ENCODE measurements at regions not wholly inside any gene's neighbourhood (a gene's known extent, or its start where the extent isn't known, plus 50 kb on each side); places are given as distances from the start of the nearest gene placed in this dataset.
"Not testable (repeated sequence)": the region's sequence is repeated elsewhere in the genome, so short reads cannot be mapped to it uniquely, and the experiment has no call there.

- no peak for ATAC-seq
- peaks cover 0 to 3% of the 10 kb centered on the region in 2 donors for H3K27me3 Mint-ChIP-seq
- no peak overlapping the region for H3K27ac Mint-ChIP-seq
- DNase-seq (ENCODE audit: low spot score): no peak
- H3K4me1 Mint-ChIP-seq (ENCODE audit: low read depth in 2 of 2): peaks cover 20 to 21% of the 10 kb centered on the region in 2 donors
- H3K4me3 Mint-ChIP-seq: no peak overlapping the region
- H3K9me3 Mint-ChIP-seq: no peaks in the 10 kb centered on the region
- no peaks in the 10 kb centered on the region for H3K36me3 Mint-ChIP-seq
These were observed 95.3 kb upstream of the MAN1A1 start for GRCh38 chr6:119444642-119445557.

GRCh38 chr6:119443993-119444641 is 94.6 kb upstream of the MAN1A1 start:
- Mint-ChIP-seq H3K9me3 (no peaks in the 10 kb centered on the region), H3K4me3 (no peak overlapping the region), H3K36me3 (no peaks in the 10 kb centered on the region), H3K27me3 (peaks cover 0 to 3% of the 10 kb centered on the region in 2 donors), H3K27ac (no peak overlapping the region), H3K4me1 (ENCODE audit: low read depth in 2 of 2) (peaks cover 20 to 21% of the 10 kb centered on the region in 2 donors)
- no peak for DNase-seq (ENCODE audit: low spot score)
- ATAC-seq: no peak

GRCh38 chr6:119442776-119443184 is 93.2 kb upstream of the MAN1A1 start:
- DNase-seq (ENCODE audit: low spot score) (no peak), ATAC-seq (no peak)
- Mint-ChIP-seq H3K27ac (no peak overlapping the region), H3K27me3 (peaks cover 0 to 3% of the 10 kb centered on the region in 2 donors), H3K4me3 (no peak overlapping the region), H3K36me3 (no peaks in the 10 kb centered on the region), H3K9me3 (no peaks in the 10 kb centered on the region), H3K4me1 (ENCODE audit: low read depth in 2 of 2) (peaks cover 20 to 21% of the 10 kb centered on the region in 2 donors)

- ATAC-seq (no peak), DNase-seq (ENCODE audit: low spot score) (no peak)
- H3K9me3 Mint-ChIP-seq: no peaks in the 10 kb centered on the region
- H3K27ac Mint-ChIP-seq: no peak overlapping the region
- no peaks in the 10 kb centered on the region for H3K36me3 Mint-ChIP-seq
- no peak overlapping the region for H3K4me3 Mint-ChIP-seq
- H3K4me1 Mint-ChIP-seq (ENCODE audit: low read depth in 2 of 2): peaks cover 12% of the 10 kb centered on the region in 2 donors
- H3K27me3 Mint-ChIP-seq: peaks cover 0 to 3% of the 10 kb centered on the region in 2 donors
These were observed 91.4 kb upstream of the MAN1A1 start for GRCh38 chr6:119440953-119441352.

- no peaks in the 10 kb centered on the region for H3K36me3 Mint-ChIP-seq
- no peaks in the 10 kb centered on the region for H3K9me3 Mint-ChIP-seq
- no peak for ATAC-seq
These were observed 87.0 kb upstream of the MAN1A1 start for GRCh38 chr6:119436583-119436982.

GRCh38 chr6:119431799-119432198 is 82.2 kb upstream of the MAN1A1 start:
- Mint-ChIP-seq H3K36me3 (no peaks in the 10 kb centered on the region), H3K4me3 (no peak overlapping the region), H3K27ac (no peak overlapping the region), H3K4me1 (ENCODE audit: low read depth in 2 of 2) (no peaks in the 10 kb centered on the region), H3K9me3 (no peaks in the 10 kb centered on the region), H3K27me3 (no peaks in the 10 kb centered on the region)
- no peak for ATAC-seq
- no peak for DNase-seq (ENCODE audit: low spot score)

More at GRCh38 chr6:119436583-119436982, 87.0 kb upstream of the MAN1A1 start:
- no peak for DNase-seq (ENCODE audit: low spot score)
- no peak overlapping the region for H3K27ac Mint-ChIP-seq
- no peaks in the 10 kb centered on the region for H3K4me1 Mint-ChIP-seq (ENCODE audit: low read depth in 2 of 2)
- no peaks in the 10 kb centered on the region for H3K27me3 Mint-ChIP-seq
- H3K4me3 Mint-ChIP-seq: no peak overlapping the region

GRCh38 chr6:119430805-119431204 is 81.2 kb upstream of the MAN1A1 start:
- Mint-ChIP-seq H3K27ac (no peak overlapping the region), H3K36me3 (no peaks in the 10 kb centered on the region), H3K4me3 (no peak overlapping the region), H3K27me3 (no peaks in the 10 kb centered on the region), H3K9me3 (no peaks in the 10 kb centered on the region), H3K4me1 (ENCODE audit: low read depth in 2 of 2) (no peaks in the 10 kb centered on the region)
- DNase-seq (ENCODE audit: low spot score): no peak
- ATAC-seq: no peak

- no peak for DNase-seq (ENCODE audit: low spot score)
- Mint-ChIP-seq H3K4me1 (ENCODE audit: low read depth in 2 of 2) (no peaks in the 10 kb centered on the region), H3K9me3 (peaks cover 6% of the 10 kb centered on the region), H3K27me3 (no peaks in the 10 kb centered on the region), H3K27ac (no peak overlapping the region), H3K4me3 (no peak overlapping the region), H3K36me3 (no peaks in the 10 kb centered on the region)
- no peak for ATAC-seq
These were observed 79.1 kb upstream of the MAN1A1 start for GRCh38 chr6:119428633-119429032.

GRCh38 chr6:119426619-119427018 is 77.1 kb upstream of the MAN1A1 start:
- no peaks in the 10 kb centered on the region for H3K4me1 Mint-ChIP-seq (ENCODE audit: low read depth in 2 of 2)
- no peak overlapping the region for H3K27ac Mint-ChIP-seq

GRCh38 chr6:119423996-119424395 is 74.4 kb upstream of the MAN1A1 start:
- Mint-ChIP-seq H3K9me3 (peaks cover 27% of the 10 kb centered on the region), H3K27ac (no peak overlapping the region), H3K4me1 (ENCODE audit: low read depth in 2 of 2) (no peaks in the 10 kb centered on the region), H3K4me3 (no peak overlapping the region), H3K27me3 (peaks cover 0 to 8% of the 10 kb centered on the region in 2 donors), H3K36me3 (peaks cover 28% of the 10 kb centered on the region)
- no peak for DNase-seq (ENCODE audit: low spot score)
- no peak for ATAC-seq

More at GRCh38 chr6:119426619-119427018, 77.1 kb upstream of the MAN1A1 start:
- ATAC-seq (no peak), DNase-seq (ENCODE audit: low spot score) (no peak)
- H3K36me3 Mint-ChIP-seq: peaks cover 5% of the 10 kb centered on the region
- no peaks in the 10 kb centered on the region for H3K27me3 Mint-ChIP-seq
- no peak overlapping the region for H3K4me3 Mint-ChIP-seq
- H3K9me3 Mint-ChIP-seq: peaks cover 10% of the 10 kb centered on the region

GRCh38 chr6:119418084-119418483 is 68.5 kb upstream of the MAN1A1 start:
- peaks cover 31% of the 10 kb centered on the region for H3K9me3 Mint-ChIP-seq
- peaks cover 60% of the 10 kb centered on the region for H3K36me3 Mint-ChIP-seq

GRCh38 chr6:119407156-119407555 is 57.6 kb upstream of the MAN1A1 start:
- Mint-ChIP-seq H3K4me3 (no peak overlapping the region), H3K9me3 (peaks cover 9% of the 10 kb centered on the region), H3K27me3 (peaks cover 0 to 13% of the 10 kb centered on the region in 2 donors), H3K36me3 (peaks cover 14% of the 10 kb centered on the region), H3K4me1 (ENCODE audit: low read depth in 2 of 2) (no peaks in the 10 kb centered on the region), H3K27ac (no peak overlapping the region)
- ATAC-seq (no peak), DNase-seq (ENCODE audit: low spot score) (no peak)

More at GRCh38 chr6:119418084-119418483, 68.5 kb upstream of the MAN1A1 start:
- H3K4me3 Mint-ChIP-seq; ATAC-seq; H3K27me3 Mint-ChIP-seq; H3K4me1 Mint-ChIP-seq (ENCODE audit: low read depth in 2 of 2); DNase-seq (ENCODE audit: low spot score); H3K27ac Mint-ChIP-seq: not testable (repeated sequence)

- not testable (repeated sequence) for DNase-seq (ENCODE audit: low spot score); H3K4me3 Mint-ChIP-seq; ATAC-seq; H3K4me1 Mint-ChIP-seq (ENCODE audit: low read depth in 2 of 2); H3K27ac Mint-ChIP-seq
- peaks cover 21% of the 10 kb centered on the region for H3K36me3 Mint-ChIP-seq
- H3K9me3 Mint-ChIP-seq: peaks cover 14% of the 10 kb centered on the region
- peaks cover 2 to 13% of the 10 kb centered on the region in 2 donors for H3K27me3 Mint-ChIP-seq
These were observed 55.6 kb upstream of the MAN1A1 start for GRCh38 chr6:119405114-119405513.

Data from natural killer cell treated with Interleukin-12 subunit alpha and Interleukin-12 subunit beta and Interleukin-15 and Interleukin-18, amount 100 ng/mL, for 72 hours (primary cell).